Liver (tissue), 3 donors: ENCODE measurements at regions not wholly inside any gene's neighbourhood (a gene's known extent, or its start where the extent isn't known, plus 50 kb on each side); places are given as distances from the start of the nearest gene placed in this dataset.

Source experiments
- GABPA ChIP-seq, 2 donors: IDR thresholded peaks in 1 of 2; conservative IDR thresholded peaks in 1 of 2; 2 replicates each; pipeline ENCODE4 v1.6.1; 2016; ENCODE audit warnings: antibody characterized with exemption in 2 of 2, mild to moderate bottlenecking in 1 of 2, moderate library complexity in 1 of 2
- JUND ChIP-seq, 2 donors: IDR thresholded peaks; 2 replicates each; pipeline ENCODE4 v1.6.1; 2016; ENCODE audit warnings: antibody characterized with exemption in 2 of 2
- RAD21 ChIP-seq, 2 donors: IDR thresholded peaks; 2 replicates each; pipeline ENCODE4 v1.6.1; 2016; ENCODE audit warnings: antibody characterized with exemption in 2 of 2, mild to moderate bottlenecking in 2 of 2
- SP1 ChIP-seq: IDR thresholded peaks from 2 replicates; pipeline ENCODE4 v1.6.1; 2018; ENCODE audit warnings: antibody characterized with exemption, mild to moderate bottlenecking
- TF ChIP-seq, protein P1 (sequence below): fragments of 150-350 bp; IDR thresholded peaks from 2 replicates; pipeline ENCODE4 v1.5.1; 2017; ENCODE audit warnings: improper control_type of control experiment, low read depth, low read length; ENCODE audit not compliant: missing input control
- TF ChIP-seq, protein P2 (sequence below): IDR thresholded peaks from 2 replicates; pipeline ENCODE4 v1.6.1; 2016; ENCODE audit warnings: antibody characterized with exemption
- donor health status: healthy.
- donor health status: healthy.

DNA sequence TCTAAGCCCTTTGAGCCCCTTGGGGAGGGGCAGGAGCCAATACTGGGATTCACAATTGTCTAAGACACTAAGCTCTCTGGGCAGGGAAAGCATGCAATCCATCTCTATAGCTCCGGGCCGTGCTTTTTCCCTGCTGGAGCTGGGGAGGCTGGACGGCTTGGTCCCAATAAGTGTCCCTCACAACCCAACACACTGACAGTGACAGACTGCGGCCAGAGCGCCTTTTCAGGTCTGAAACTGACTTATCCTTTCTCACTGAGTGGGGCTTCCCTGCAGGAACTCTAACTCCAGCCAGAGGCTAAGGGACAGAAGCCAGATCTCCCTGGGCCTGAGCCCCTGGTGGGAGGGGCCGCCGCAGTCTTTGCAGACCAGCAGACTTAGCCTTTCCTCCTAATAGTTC, 146.6 kb upstream of the PBDC1 start:
- no peak for TF ChIP-seq RAD21 (IDR thresholded peaks at IDR 0.05)
- TF ChIP-seq, protein P1, sequence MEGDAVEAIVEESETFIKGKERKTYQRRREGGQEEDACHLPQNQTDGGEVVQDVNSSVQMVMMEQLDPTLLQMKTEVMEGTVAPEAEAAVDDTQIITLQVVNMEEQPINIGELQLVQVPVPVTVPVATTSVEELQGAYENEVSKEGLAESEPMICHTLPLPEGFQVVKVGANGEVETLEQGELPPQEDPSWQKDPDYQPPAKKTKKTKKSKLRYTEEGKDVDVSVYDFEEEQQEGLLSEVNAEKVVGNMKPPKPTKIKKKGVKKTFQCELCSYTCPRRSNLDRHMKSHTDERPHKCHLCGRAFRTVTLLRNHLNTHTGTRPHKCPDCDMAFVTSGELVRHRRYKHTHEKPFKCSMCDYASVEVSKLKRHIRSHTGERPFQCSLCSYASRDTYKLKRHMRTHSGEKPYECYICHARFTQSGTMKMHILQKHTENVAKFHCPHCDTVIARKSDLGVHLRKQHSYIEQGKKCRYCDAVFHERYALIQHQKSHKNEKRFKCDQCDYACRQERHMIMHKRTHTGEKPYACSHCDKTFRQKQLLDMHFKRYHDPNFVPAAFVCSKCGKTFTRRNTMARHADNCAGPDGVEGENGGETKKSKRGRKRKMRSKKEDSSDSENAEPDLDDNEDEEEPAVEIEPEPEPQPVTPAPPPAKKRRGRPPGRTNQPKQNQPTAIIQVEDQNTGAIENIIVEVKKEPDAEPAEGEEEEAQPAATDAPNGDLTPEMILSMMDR: no peak
- no peak for TF ChIP-seq SP1
- TF ChIP-seq JUND (IDR thresholded peaks at IDR 0.05): no peak
- TF ChIP-seq, protein P2, sequence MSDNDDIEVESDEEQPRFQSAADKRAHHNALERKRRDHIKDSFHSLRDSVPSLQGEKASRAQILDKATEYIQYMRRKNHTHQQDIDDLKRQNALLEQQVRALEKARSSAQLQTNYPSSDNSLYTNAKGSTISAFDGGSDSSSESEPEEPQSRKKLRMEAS: no peak
- TF ChIP-seq GABPA (IDR thresholded peaks at IDR 0.05 in 1 of 2, conservative IDR thresholded peaks at IDR 0.05 in 1 of 2): no peak
